CD14-positive monocyte (primary cell): ENCODE measurements at regions not wholly inside any gene's neighbourhood (a gene's known extent, or its start where the extent isn't known, plus 50 kb on each side); places are given as distances from the start of the nearest gene placed in this dataset.

Experiments used
- DNase-seq, 3 donors: peaks; one replicate each; pipeline ENCODE4 v3.0.0-alpha.2; 2011 to 2022
- H2AFZ ChIP-seq: 2 replicates; pipeline ENCODE4 v1.6.0; 2012; ENCODE audit warnings: mild to moderate bottlenecking, low read depth, low read length, inconsistent platforms; ENCODE audit not compliant: insufficient read depth, poor library complexity, severe bottlenecking
- H3K27ac ChIP-seq, 2 donors: 1 replicate in 1 of 2; 2 replicates in 1 of 2; pipeline ENCODE4 v1.5.1; 2012 to 2013; ENCODE audit warnings: low read length in 2 of 2, control low read depth in 1 of 2, inconsistent platforms in 1 of 2, low read depth in 1 of 2, mild to moderate bottlenecking in 1 of 2
- H3K27me3 ChIP-seq, 2 donors: one replicate each; pipeline versions ENCODE4 v1.6.0 to v1.6.1; 2011 to 2013; ENCODE audit warnings: low read length in 2 of 2; ENCODE audit not compliant: control insufficient read depth in 2 of 2, insufficient read depth in 2 of 2
- H3K36me3 ChIP-seq, 2 donors: replicated peaks in 1 of 2; 1 replicate in 1 of 2; 2 replicates in 1 of 2; pipeline versions ENCODE4 v1.5.1 to v1.6.1; 2012 to 2013; ENCODE audit warnings: low read length in 2 of 2, control low read depth in 1 of 2, inconsistent platforms in 1 of 2, mild to moderate bottlenecking in 1 of 2; ENCODE audit not compliant: insufficient read depth in 2 of 2, control insufficient read depth in 1 of 2
- H3K4me1 ChIP-seq, 2 donors: 1 replicate in 1 of 2; 2 replicates in 1 of 2; pipeline versions ENCODE4 v1.5.1 to v1.6.1; 2012 to 2013; ENCODE audit warnings: low read length in 2 of 2, control low read depth in 1 of 2, inconsistent platforms in 1 of 2, mild to moderate bottlenecking in 1 of 2, moderate library complexity in 1 of 2; ENCODE audit not compliant: insufficient read depth in 2 of 2, control insufficient read depth in 1 of 2
- H3K4me2 ChIP-seq: replicated peaks from 2 replicates; pipeline ENCODE3; 2012; ENCODE audit warnings: low read length, moderate library complexity, mild to moderate bottlenecking; ENCODE audit not compliant: poor library complexity, severe bottlenecking; ENCODE audit errors: extremely low read depth
- H3K4me3 ChIP-seq, 3 experiments: fragments of 200-600 bp in 1 of 3; sonication (generic) in 1 of 3; replicated peaks in 1 of 3; 1 replicate in 2 of 3; 2 replicates in 1 of 3; pipeline ENCODE4 v1.5.1; 2011 to 2013; ENCODE audit warnings: low read length in 3 of 3, mild to moderate bottlenecking in 3 of 3, control low read depth in 2 of 3, low read depth in 2 of 3, inconsistent platforms in 1 of 3, moderate library complexity in 1 of 3
- H3K79me2 ChIP-seq: 2 replicates; pipeline ENCODE4 v1.6.0; 2012; ENCODE audit warnings: mild to moderate bottlenecking, control low read depth, inconsistent platforms, low read length, moderate library complexity; ENCODE audit not compliant: insufficient read depth
- H3K9ac ChIP-seq: 2 replicates; pipeline ENCODE4 v1.6.0; 2017; ENCODE audit warnings: low read length, mild to moderate bottlenecking; ENCODE audit not compliant: insufficient read depth, poor library complexity, severe bottlenecking
- H3K9me3 ChIP-seq, 2 donors: replicated peaks in 1 of 2; 1 replicate in 1 of 2; 2 replicates in 1 of 2; pipeline versions ENCODE4 v1.5.1 to v1.6.1; 2012 to 2013; ENCODE audit warnings: low read length in 2 of 2, control low read depth in 1 of 2; ENCODE audit not compliant: control insufficient read depth in 1 of 2, insufficient read depth in 1 of 2
- H4K20me1 ChIP-seq: 2 replicates; pipeline ENCODE4 v1.6.0; 2012; ENCODE audit warnings: mild to moderate bottlenecking, low read length, control low read depth, moderate library complexity; ENCODE audit not compliant: insufficient read depth
- H3K27ac Mint-ChIP-seq, 7 donors: one replicate each; pipeline ENCODE4 v1.8.0; 2020; ENCODE audit warnings: mild to moderate bottlenecking in 7 of 7, mixed read lengths in 7 of 7, moderate library complexity in 6 of 7, inconsistent platforms in 2 of 7
- H3K27me3 Mint-ChIP-seq, 3 donors: one replicate each; pipeline ENCODE4 v1.8.0; 2021 to 2022; ENCODE audit warnings: low read depth in 3 of 3, mild to moderate bottlenecking in 3 of 3, mixed read lengths in 3 of 3, moderate library complexity in 3 of 3, inconsistent platforms in 1 of 3
- H3K36me3 Mint-ChIP-seq, 2 donors: one replicate each; pipeline ENCODE4 v1.8.0; 2020; ENCODE audit warnings: mixed read lengths in 2 of 2, inconsistent platforms in 1 of 2, mild to moderate bottlenecking in 1 of 2
- H3K4me1 Mint-ChIP-seq: one replicate; pipeline ENCODE4 v1.8.0; 2020; ENCODE audit warnings: mild to moderate bottlenecking, mixed read lengths
- H3K4me3 Mint-ChIP-seq, 2 donors: one replicate each; pipeline ENCODE4 v1.8.0; 2020; ENCODE audit warnings: mild to moderate bottlenecking in 2 of 2, mixed read lengths in 2 of 2, moderate library complexity in 1 of 2
- H3K9me3 Mint-ChIP-seq, 7 donors: one replicate each; pipeline ENCODE4 v1.8.0; 2020 to 2022; ENCODE audit warnings: mixed read lengths in 7 of 7, mild to moderate bottlenecking in 6 of 7, moderate library complexity in 6 of 7, inconsistent platforms in 2 of 7
- WGBS: methylation state at CpG from one replicate; pipeline ENCODE4 v1.1.5; 2013; ENCODE audit warnings: missing lambda C conversion rate; ENCODE audit not compliant: insufficient coverage; 5-methylcytosine and 5-hydroxymethylcytosine counted together
- intact Hi-C, 2 donors: fragments of 100-400 bp; cut with micrococcal nuclease; formaldehyde crosslinking; loops; one replicate each; pipeline versions ENCODE4 v1.15.0 to v1.15.1; 2023
- TF ChIP-seq, protein P1 (sequence below): fragments of 200-600 bp; IDR thresholded peaks from one replicate; pipeline ENCODE4 v1.8.0; 2022; ENCODE audit warnings: antibody characterized with exemption, mild to moderate bottlenecking

DNA sequence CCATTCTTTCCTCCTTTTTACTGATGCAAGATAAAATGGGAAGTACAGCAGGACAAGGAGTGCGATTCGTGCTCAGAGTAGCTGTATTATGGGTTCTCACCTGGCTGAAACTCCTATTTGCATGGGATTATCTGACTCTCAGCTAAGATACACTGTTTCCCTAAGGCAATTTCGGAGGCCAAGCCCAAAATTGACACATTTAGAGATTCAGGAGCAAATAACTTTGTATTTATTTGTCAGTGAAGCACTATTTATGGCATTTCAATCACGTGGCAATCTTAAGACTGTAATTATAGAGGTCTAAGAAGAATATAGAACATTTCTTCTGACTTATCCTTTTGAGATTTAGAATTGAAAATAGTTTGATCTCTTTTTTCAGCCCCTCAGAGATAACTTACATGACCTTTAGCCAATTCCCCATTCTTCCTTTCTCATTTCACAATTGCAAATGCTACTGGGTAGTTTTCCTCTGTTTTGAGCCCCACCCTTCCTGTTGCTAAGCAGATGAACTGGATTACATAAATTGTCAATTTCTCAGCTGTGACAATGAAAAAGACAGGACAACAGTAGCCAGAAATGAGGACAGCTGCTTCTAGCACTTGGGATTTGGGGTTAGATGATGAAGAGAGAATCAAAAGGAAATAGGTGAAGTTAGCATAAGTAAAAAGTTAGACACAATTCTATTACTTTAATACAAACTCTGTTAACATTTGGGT, 122.7 kb upstream of the FRY start:
- H3K79me2 ChIP-seq, result peaks cover 63% of the 10 kb centered on the region
- no peak overlapping the region for H2AFZ ChIP-seq
- Mint-ChIP-seq H3K9me3 (no peaks in the 10 kb centered on the region), H3K36me3 (peaks cover 0 to 9% of the 10 kb centered on the region in 2 donors), H3K27ac (peak overlapping the region; percentile 81 to 97 (median 95)), H3K27me3 (peaks cover 0 to 1% (median 0%) of the 10 kb centered on the region in 3 donors), H3K4me1 (peaks cover 72% of the 10 kb centered on the region), H3K4me3 (peak overlapping the region in 1 of 2 donors; percentile 67)
- DNase-seq, result peak; percentile 71 to 92 (median 85)
- peak overlapping the region in 1 of 3 experiments; percentile 50 for H3K4me3 ChIP-seq
- intact Hi-C loops, result loop anchor here in 1 of 2 donors (10.0 kb wide), 1 partner anchor 76 kb away; no protein-coding TSS in a partner anchor
- TF ChIP-seq, protein P1, sequence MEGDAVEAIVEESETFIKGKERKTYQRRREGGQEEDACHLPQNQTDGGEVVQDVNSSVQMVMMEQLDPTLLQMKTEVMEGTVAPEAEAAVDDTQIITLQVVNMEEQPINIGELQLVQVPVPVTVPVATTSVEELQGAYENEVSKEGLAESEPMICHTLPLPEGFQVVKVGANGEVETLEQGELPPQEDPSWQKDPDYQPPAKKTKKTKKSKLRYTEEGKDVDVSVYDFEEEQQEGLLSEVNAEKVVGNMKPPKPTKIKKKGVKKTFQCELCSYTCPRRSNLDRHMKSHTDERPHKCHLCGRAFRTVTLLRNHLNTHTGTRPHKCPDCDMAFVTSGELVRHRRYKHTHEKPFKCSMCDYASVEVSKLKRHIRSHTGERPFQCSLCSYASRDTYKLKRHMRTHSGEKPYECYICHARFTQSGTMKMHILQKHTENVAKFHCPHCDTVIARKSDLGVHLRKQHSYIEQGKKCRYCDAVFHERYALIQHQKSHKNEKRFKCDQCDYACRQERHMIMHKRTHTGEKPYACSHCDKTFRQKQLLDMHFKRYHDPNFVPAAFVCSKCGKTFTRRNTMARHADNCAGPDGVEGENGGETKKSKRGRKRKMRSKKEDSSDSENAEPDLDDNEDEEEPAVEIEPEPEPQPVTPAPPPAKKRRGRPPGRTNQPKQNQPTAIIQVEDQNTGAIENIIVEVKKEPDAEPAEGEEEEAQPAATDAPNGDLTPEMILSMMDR, result no peak
- H3K4me1 ChIP-seq, result peaks cover 64 to 72% of the 10 kb centered on the region in 2 donors
- no peaks in the 10 kb centered on the region for H3K9me3 ChIP-seq
- H3K27ac ChIP-seq, result peak overlapping the region; percentile 31 to 87
- H3K36me3 ChIP-seq, result no peaks in the 10 kb centered on the region
- no peaks in the 10 kb centered on the region for H4K20me1 ChIP-seq
- H3K4me2 ChIP-seq, result peak overlapping the region; percentile 43
- H3K9ac ChIP-seq, result peak overlapping the region; percentile 20
- no peaks in the 10 kb centered on the region for H3K27me3 ChIP-seq
- WGBS, result no CpG with 5 or more reads among the region's 4 CpGs

DNA sequence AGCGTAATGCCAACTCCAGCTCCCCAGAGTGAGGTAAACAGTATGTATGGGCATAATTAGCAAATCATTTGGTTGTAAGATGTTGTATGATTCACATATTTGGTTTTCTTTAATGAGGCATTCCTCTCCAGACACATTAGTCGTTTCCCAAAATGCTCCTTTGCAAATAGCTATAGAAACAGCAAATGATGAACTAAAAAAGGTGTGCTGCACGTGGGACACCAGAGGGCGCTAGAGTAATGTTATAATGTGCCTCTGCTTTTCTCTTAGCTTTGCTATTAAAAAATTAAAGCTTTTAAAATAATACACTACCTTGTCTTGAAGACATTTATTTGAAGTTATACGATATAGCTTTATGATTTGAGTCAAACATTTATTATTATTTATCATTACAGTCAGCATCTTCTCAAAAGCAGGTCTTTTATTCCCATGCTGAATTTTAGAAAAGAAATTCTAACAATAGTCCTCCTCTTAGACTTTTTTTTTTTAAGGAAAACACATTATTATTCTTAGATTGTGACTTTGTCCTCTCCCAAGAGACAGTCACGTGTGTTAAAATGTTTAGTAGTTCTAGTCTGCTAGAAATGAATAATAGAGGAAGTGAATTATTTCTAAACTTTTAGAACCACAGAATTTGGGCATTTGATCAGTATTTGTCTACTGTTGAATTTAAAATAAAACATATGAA, 121.6 kb upstream of the FRY start:
- peak overlapping the region; percentile 81 to 97 (median 95) for H3K27ac Mint-ChIP-seq
- H3K36me3 Mint-ChIP-seq, result peaks cover 4 to 13% of the 10 kb centered on the region in 2 donors
- H3K9me3 Mint-ChIP-seq, result no peaks in the 10 kb centered on the region

More for the DNA sequence above, 121.6 kb upstream of the FRY start:
- Histone ChIP-seq H3K4me1 (peaks cover 57 to 65% of the 10 kb centered on the region in 2 donors), H3K27ac (peak overlapping the region; percentile 44 to 87), H3K79me2 (peaks cover 65% of the 10 kb centered on the region), H3K9ac (peak overlapping the region; percentile 39), H3K4me2 (peak overlapping the region; percentile 43), H3K27me3 (no peaks in the 10 kb centered on the region), H3K36me3 (no peaks in the 10 kb centered on the region), H2AFZ (no peak overlapping the region), H4K20me1 (no peaks in the 10 kb centered on the region), H3K9me3 (no peaks in the 10 kb centered on the region), H3K4me3 (peak overlapping the region in 1 of 3 experiments; percentile 50)
- DNase-seq, result peak; percentile 62 to 87 (median 80)
- Mint-ChIP-seq H3K4me3 (peak overlapping the region in 1 of 2 donors; percentile 21), H3K27me3 (peaks cover 0 to 1% (median 0%) of the 10 kb centered on the region in 3 donors), H3K4me1 (peaks cover 67% of the 10 kb centered on the region)
- no CpG with 5 or more reads among the region's 6 CpGs for WGBS
- TF ChIP-seq, protein P1, result peak; percentile 97
- intact Hi-C loops, result loop anchor here (2.0 to 10.0 kb wide), 4 partner anchors 41 to 122 kb away; partner anchors contain the start of gene FRY (in 1 of the 2)
